Breast epithelium (tissue), 4 donors: ENCODE measurements at regions not wholly inside any gene's neighbourhood (a gene's known extent, or its start where the extent isn't known, plus 50 kb on each side); places are given as distances from the start of the nearest gene placed in this dataset.

Experiments used
- DNase-seq, 2 donors: peaks; one replicate each; pipeline ENCODE4 v3.0.0-alpha.2; 2019; ENCODE audit warnings: low spot score in 2 of 2
- H3K27ac ChIP-seq, 2 donors: fragments of 200-600 bp; sonication (generic) in 1 of 2; one replicate each; pipeline ENCODE4 v1.5.1; 2016 to 2019; ENCODE audit warnings: mild to moderate bottlenecking in 1 of 2
- H3K27me3 ChIP-seq, 2 donors: fragments of 200-600 bp; sonication (generic) in 1 of 2; one replicate each; pipeline versions ENCODE4 v1.5.1 to v1.6.0; 2017 to 2019; ENCODE audit warnings: control low read depth in 1 of 2, mild to moderate bottlenecking in 1 of 2
- H3K36me3 ChIP-seq: fragments of 200-600 bp; one replicate; pipeline ENCODE4 v1.5.1; 2019
- H3K4me1 ChIP-seq, 2 donors: fragments of 200-600 bp; sonication (generic); one replicate each; pipeline ENCODE4 v1.5.1; 2016 to 2019; ENCODE audit warnings: control low read depth in 1 of 2
- H3K4me3 ChIP-seq, 3 donors: fragments of 200-600 bp; sonication (generic); 1 replicate in 2 of 3; 2 replicates in 1 of 3; pipeline ENCODE4 v1.5.1; 2016 to 2019; ENCODE audit warnings: mild to moderate bottlenecking in 3 of 3, moderate library complexity in 2 of 3
- H3K9me3 ChIP-seq, 2 donors: fragments of 200-600 bp; sonication (generic) in 1 of 2; one replicate each; pipeline ENCODE4 v1.5.1; 2016 to 2019; ENCODE audit warnings: control low read depth in 1 of 2
- CTCF ChIP-seq, 3 donors: fragments of 450-650 bp; IDR thresholded peaks; one replicate each; pipeline ENCODE4 v1.5.1; 2016 to 2017; ENCODE audit warnings: antibody characterized with exemption in 3 of 3, mild to moderate bottlenecking in 3 of 3, moderate library complexity in 3 of 3
- POLR2A ChIP-seq: fragments of 450-650 bp; IDR thresholded peaks from one replicate; pipeline ENCODE4 v1.6.1; 2016; ENCODE audit warnings: antibody characterized with exemption, mild to moderate bottlenecking, moderate library complexity
- POLR2AphosphoS5 ChIP-seq, 3 donors: sonication (generic); formaldehyde crosslinking; IDR thresholded peaks; one replicate each; pipeline ENCODE4 v1.6.1; 2017; ENCODE audit warnings: antibody characterized with exemption in 3 of 3
- intact Hi-C: fragments of 100-400 bp; cut with DNase I; formaldehyde crosslinking; loops from one replicate; pipeline ENCODE4 v1.15.1; 2023; ENCODE audit warnings: low total_unique reads

- no peak for DNase-seq
- H3K27me3 ChIP-seq: no peaks in the 10 kb centered on the region
- no peak overlapping the region for H3K27ac ChIP-seq
- no peaks in the 10 kb centered on the region for H3K9me3 ChIP-seq
- no peak overlapping the region for H3K4me3 ChIP-seq
- intact Hi-C loops: no loop called here
- no peaks in the 10 kb centered on the region for H3K4me1 ChIP-seq
- no peaks in the 10 kb centered on the region for H3K36me3 ChIP-seq
- TF ChIP-seq CTCF (IDR thresholded peaks at IDR 0.05): no peak
- no peak for TF ChIP-seq POLR2A
- no peak for TF ChIP-seq POLR2AphosphoS5 (IDR thresholded peaks at IDR 0.05)
Observed at GRCh38 chr16:80375973-80376372, 164.8 kb upstream of the DYNLRB2 start.

- H3K4me1 ChIP-seq: no peaks in the 10 kb centered on the region
- H3K27ac ChIP-seq: no peak overlapping the region
- H3K4me3 ChIP-seq: no peak overlapping the region
- no peaks in the 10 kb centered on the region for H3K9me3 ChIP-seq
- intact Hi-C loops: no loop called here
- no peaks in the 10 kb centered on the region for H3K27me3 ChIP-seq
- no peaks in the 10 kb centered on the region for H3K36me3 ChIP-seq
- TF ChIP-seq POLR2AphosphoS5 (IDR thresholded peaks at IDR 0.05): no peak
- no peak for TF ChIP-seq POLR2A
- TF ChIP-seq CTCF (IDR thresholded peaks at IDR 0.05): no peak
- no peak for DNase-seq
Observed at GRCh38 chr16:80375513-80375912, 165.3 kb upstream of the DYNLRB2 start.

GRCh38 chr16:80372341-80372740 lies 168.5 kb upstream of the DYNLRB2 start:
- Histone ChIP-seq H3K27me3 (no peaks in the 10 kb centered on the region), H3K9me3 (no peaks in the 10 kb centered on the region), H3K4me3 (no peak overlapping the region), H3K27ac (no peak overlapping the region), H3K36me3 (no peaks in the 10 kb centered on the region), H3K4me1 (no peaks in the 10 kb centered on the region)
- TF ChIP-seq CTCF (IDR thresholded peaks at IDR 0.05) (no peak), POLR2AphosphoS5 (IDR thresholded peaks at IDR 0.05) (no peak), POLR2A (no peak)
- DNase-seq: no peak
- intact Hi-C loops: no loop called here

- Histone ChIP-seq H3K4me1 (no peaks in the 10 kb centered on the region), H3K4me3 (no peak overlapping the region), H3K36me3 (no peaks in the 10 kb centered on the region), H3K27ac (no peak overlapping the region), H3K27me3 (no peaks in the 10 kb centered on the region), H3K9me3 (no peaks in the 10 kb centered on the region)
- intact Hi-C loops: no loop called here
- peak in 1 of 2 donors; percentile 39 for DNase-seq
- TF ChIP-seq CTCF (IDR thresholded peaks at IDR 0.05): peak in 2 of 3 donors; percentile 42 to 65
- TF ChIP-seq POLR2AphosphoS5 (IDR thresholded peaks at IDR 0.05): no peak
- no peak for TF ChIP-seq POLR2A
Observed at GRCh38 chr16:80369138-80369958, 171.4 kb upstream of the DYNLRB2 start.

- intact Hi-C loops: no loop called here
- peak overlapping the region in 1 of 3 donors; percentile 33 for H3K4me3 ChIP-seq
- no peak for TF ChIP-seq POLR2A
- no peak for TF ChIP-seq POLR2AphosphoS5 (IDR thresholded peaks at IDR 0.05)
- TF ChIP-seq CTCF (IDR thresholded peaks at IDR 0.05): no peak
Observed at GRCh38 chr16:80367037-80367658, 173.6 kb upstream of the DYNLRB2 start.

More at GRCh38 chr16:80367037-80367658, 173.6 kb upstream of the DYNLRB2 start:
- no peak for DNase-seq
- no peaks in the 10 kb centered on the region for H3K27me3 ChIP-seq
- peak overlapping the region in 1 of 2 donors; percentile 19 for H3K27ac ChIP-seq
- H3K9me3 ChIP-seq: no peaks in the 10 kb centered on the region
- H3K36me3 ChIP-seq: no peaks in the 10 kb centered on the region
- no peaks in the 10 kb centered on the region for H3K4me1 ChIP-seq
